ENCODE measurements at regions not wholly inside any gene's neighbourhood (a gene's known extent, or its start where the extent isn't known, plus 50 kb on each side); places are given as distances from the start of the nearest gene placed in this dataset.

DNA sequence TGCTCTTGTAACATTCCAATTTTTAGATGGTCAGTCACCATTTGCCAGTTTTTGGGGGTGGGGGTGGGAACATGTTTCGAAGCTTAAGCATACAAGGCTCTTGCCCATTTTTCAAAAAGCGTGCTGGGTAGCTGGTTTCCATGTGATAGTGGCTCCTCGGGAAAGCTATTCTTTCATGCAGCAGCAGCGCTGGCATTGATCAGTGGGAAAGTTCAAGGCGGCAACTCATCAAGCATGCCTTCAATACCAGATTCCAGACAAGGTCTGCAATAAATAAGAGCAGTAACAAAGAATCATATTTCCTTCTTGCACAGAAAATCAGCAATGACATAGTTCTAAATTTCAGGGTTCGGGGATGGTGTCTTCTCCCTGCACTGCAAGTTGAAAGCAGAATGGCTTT is 133.5 kb upstream of the ONECUT1 start:
- TF ChIP-seq POLR2A (IDR thresholded peaks at IDR 0.05) (no peak), CTCF (IDR thresholded peaks at IDR 0.05) (no peak)
